Mucosa of descending colon (tissue), 3 donors: ENCODE measurements at regions not wholly inside any gene's neighbourhood (a gene's known extent, or its start where the extent isn't known, plus 50 kb on each side); places are given as distances from the start of the nearest gene placed in this dataset.
"Not testable (repeated sequence)": the region's sequence is repeated elsewhere in the genome, so short reads cannot be mapped to it uniquely, and the experiment has no call there.

ENCODE experiments used
- ATAC-seq: fragments of 200-7000 bp; cut with Tn5 transposase; one replicate; pipeline ENCODE4 v1.9.1; 2020; ENCODE audit warnings: mild to moderate bottlenecking, moderate library complexity
- DNase-seq, 3 donors: peaks; one replicate each; pipeline ENCODE4 v3.0.0-alpha.2; 2020
- H3K36me3 ChIP-seq: fragments of 200-600 bp; one replicate; pipeline ENCODE4 v1.8.0; 2021; ENCODE audit warnings: low read depth, mild to moderate bottlenecking
- H3K4me1 ChIP-seq: fragments of 200-600 bp; one replicate; pipeline ENCODE4 v1.8.0; 2021; ENCODE audit warnings: low read depth, mild to moderate bottlenecking
- H3K4me3 ChIP-seq: fragments of 200-600 bp; one replicate; pipeline ENCODE4 v1.8.0; 2021; ENCODE audit warnings: mild to moderate bottlenecking
- H3K9me3 ChIP-seq: fragments of 200-600 bp; one replicate; pipeline ENCODE4 v1.8.0; 2021; ENCODE audit warnings: mild to moderate bottlenecking
- intact Hi-C, 2 donors: fragments of 100-400 bp; cut with DNase I in 1 of 2; cut with micrococcal nuclease in 1 of 2; formaldehyde crosslinking; loops; one replicate each; pipeline versions ENCODE4 v1.11.0 to v1.11.1; 2022; cut with DNase I, micrococcal nuclease
- TF ChIP-seq, protein P1 (sequence below): fragments of 200-600 bp; IDR thresholded peaks from one replicate; pipeline ENCODE4 v1.8.0; 2022; ENCODE audit warnings: antibody characterized with exemption, mild to moderate bottlenecking
- donor health status: DM: no; HTN: no; CAD: no; lungs with moderate emphysema.
- donor health status: DM: no; HTN: no; CAD: no.
- donor health status: DM: no; HTN: yes; CAD: no.

DNA sequence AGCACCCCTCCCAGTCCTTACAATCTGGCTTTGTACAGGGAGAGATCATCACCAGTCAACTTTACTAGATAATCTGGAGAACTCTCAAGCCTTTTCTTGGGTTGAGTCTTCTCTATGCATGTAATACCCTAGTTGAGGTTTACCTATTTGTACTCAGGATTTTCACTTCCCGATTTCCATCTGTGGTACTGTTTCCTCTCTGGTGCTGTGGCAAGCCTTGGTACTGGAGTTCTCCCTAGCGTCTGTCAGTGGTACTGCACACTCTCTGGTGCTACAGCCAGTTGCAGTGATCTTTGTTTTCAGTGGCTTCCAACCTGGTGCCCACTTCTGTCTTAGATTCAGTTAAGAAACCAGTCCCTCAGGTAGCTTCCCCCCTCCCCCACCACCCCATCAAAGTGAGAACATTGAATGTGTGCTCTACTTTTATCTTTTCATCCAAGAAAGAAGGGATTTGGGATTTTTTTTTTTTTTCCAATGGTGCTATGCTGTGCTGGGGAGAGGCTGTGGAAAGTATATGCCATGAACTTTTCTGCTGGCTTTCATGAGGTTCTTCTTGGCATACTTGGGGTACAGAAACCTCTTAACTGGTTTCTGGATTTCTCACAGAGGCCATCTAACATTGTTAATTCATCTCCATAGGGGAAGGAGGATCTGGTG lies 69.4 kb upstream of the EVL start:
- Histone ChIP-seq H3K9me3 (no peaks in the 10 kb centered on the region), H3K36me3 (no peaks in the 10 kb centered on the region)

DNA sequence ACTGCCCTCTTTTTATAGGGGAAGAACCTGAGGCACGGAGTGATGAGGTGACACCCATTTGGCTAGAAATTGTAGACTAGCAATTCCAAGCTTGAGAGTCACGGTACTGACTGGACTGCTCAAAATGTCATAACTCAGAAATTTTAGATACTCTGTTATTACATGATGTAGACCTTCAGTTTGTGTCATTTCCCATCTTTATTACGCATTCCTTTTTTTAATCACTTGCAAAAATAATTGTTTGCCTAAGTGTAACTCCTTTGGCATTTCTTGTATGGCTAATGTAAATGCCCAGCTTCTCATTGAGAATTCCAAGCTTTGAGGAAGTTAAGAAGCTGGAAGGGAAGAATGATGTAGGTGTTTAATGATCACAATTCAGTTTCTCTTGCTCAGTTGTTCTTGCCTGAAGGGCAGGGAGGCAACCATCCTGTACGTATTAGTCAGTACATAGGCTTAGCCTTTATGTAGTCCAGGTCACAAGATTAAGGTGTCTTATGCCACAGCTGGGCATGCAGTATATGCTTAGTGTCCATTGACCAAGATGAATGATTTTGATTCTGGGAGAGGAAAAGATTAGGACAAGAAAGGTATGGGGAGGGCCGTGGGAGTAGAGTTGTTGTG lies 68.2 kb upstream of the EVL start:
- DNase-seq, result no peak
- Histone ChIP-seq H3K4me3 (no peak overlapping the region), H3K4me1 (no peaks in the 10 kb centered on the region), H3K36me3 (no peaks in the 10 kb centered on the region), H3K9me3 (no peaks in the 10 kb centered on the region)
- ATAC-seq, result no peak
- TF ChIP-seq, protein P1, sequence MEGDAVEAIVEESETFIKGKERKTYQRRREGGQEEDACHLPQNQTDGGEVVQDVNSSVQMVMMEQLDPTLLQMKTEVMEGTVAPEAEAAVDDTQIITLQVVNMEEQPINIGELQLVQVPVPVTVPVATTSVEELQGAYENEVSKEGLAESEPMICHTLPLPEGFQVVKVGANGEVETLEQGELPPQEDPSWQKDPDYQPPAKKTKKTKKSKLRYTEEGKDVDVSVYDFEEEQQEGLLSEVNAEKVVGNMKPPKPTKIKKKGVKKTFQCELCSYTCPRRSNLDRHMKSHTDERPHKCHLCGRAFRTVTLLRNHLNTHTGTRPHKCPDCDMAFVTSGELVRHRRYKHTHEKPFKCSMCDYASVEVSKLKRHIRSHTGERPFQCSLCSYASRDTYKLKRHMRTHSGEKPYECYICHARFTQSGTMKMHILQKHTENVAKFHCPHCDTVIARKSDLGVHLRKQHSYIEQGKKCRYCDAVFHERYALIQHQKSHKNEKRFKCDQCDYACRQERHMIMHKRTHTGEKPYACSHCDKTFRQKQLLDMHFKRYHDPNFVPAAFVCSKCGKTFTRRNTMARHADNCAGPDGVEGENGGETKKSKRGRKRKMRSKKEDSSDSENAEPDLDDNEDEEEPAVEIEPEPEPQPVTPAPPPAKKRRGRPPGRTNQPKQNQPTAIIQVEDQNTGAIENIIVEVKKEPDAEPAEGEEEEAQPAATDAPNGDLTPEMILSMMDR, result no peak
- intact Hi-C loops, result no loop called here

More for the DNA sequence above, 69.4 kb upstream of the EVL start:
- Histone ChIP-seq H3K4me3 (no peak overlapping the region), H3K4me1 (no peaks in the 10 kb centered on the region)
- intact Hi-C loops, result no loop called here
- TF ChIP-seq, protein P1, result peak; percentile 91
- DNase-seq (peak in 2 of 3 donors; percentile 44 to 91), ATAC-seq (peak; percentile 95)

DNA sequence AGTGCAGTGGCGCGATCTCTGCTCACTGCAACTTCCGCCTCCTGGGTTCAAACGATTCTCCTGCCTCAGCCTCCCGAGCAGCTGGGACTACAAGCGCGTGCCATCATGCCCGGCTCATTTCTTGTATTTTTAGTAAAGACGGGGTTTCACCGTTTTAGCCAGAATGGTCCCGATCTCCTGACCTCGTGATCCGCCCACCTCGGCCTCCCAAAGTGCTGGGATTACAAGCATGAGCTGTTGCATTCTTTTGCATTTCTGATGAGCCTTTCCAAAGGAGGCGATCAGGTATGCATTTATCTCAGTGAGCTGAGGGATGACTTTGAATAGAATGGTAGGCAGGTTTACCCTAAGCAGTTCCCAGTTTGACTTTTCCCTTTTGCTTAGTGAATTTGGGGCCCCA lies 64.8 kb upstream of the EVL start:
- H3K9me3 ChIP-seq, result peaks cover 12% of the 10 kb centered on the region
- H3K4me3 ChIP-seq, intact Hi-C loops, ATAC-seq, H3K4me1 ChIP-seq, DNase-seq, H3K36me3 ChIP-seq: not testable (repeated sequence)

DNA sequence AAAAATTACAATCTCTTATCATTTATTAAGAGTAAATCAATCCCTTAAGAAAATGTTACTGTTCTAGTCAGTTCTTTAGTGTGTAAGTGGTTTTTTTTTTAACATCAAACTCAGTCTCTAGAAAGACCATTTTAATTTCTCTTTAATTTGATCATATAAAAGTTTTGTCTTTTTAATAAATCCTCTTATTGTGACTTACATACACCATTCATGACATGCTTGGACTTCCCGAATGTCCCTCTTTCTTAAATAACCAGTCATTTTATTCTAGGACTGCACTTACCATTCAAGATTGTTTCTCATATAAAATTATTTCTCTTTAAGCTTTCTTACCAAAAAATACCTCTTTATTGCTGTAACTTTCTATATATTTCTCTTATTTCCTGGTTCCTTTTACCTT lies 60.8 kb upstream of the EVL start:
- no peaks in the 10 kb centered on the region for H3K4me1 ChIP-seq
- no peaks in the 10 kb centered on the region for H3K36me3 ChIP-seq
- intact Hi-C loops, result no loop called here
- ATAC-seq (no peak), DNase-seq (no peak)
- TF ChIP-seq, protein P1, result no peak
- peaks cover 12% of the 10 kb centered on the region for H3K9me3 ChIP-seq
- H3K4me3 ChIP-seq, result no peak overlapping the region

DNA sequence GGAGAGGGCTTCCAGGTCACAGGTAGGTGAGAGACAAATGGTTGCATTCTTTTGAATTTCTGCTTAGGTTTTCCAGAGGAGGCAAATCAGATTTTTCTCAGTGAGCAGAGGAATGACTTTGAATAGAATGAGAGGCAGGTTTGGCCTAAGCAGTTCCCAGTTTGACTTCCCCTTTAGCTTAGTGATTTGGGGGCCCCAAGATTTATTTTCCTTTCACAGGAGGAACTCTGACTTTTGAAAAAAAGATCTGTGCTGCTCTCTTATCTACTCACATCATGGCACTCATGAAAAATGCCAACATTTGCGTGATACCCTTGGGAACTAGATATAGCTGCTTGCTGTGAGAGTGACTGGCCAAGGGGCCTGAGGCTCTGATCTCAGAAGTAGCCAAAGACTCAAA lies 58.0 kb upstream of the EVL start:
- Histone ChIP-seq H3K4me1 (no peaks in the 10 kb centered on the region), H3K9me3 (peaks cover 12% of the 10 kb centered on the region), H3K4me3 (no peak overlapping the region), H3K36me3 (no peaks in the 10 kb centered on the region)
- DNase-seq (no peak), ATAC-seq (no peak)
- intact Hi-C loops, result no loop called here
- TF ChIP-seq, protein P1, result no peak

DNA sequence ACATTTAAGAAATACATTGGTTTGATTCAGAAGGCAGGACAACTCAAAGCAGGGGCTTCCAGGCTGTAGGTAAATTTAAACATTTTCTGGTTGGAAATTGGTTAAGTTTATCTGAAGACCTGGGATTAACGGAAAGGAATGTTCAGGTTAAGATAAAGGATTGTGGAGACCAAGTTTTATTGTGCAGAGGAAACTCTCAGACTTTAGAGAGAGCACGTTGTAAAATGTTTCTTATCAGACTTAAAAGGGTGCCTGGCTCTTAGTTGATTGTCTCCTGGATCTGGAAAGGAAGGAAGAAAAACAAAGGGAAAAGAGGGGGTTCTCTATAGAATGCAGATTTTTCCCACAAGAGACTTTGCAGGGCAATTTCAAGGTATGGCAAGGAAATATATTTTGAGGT lies 55.4 kb upstream of the EVL start:
- intact Hi-C loops, H3K4me3 ChIP-seq, H3K36me3 ChIP-seq, H3K9me3 ChIP-seq, H3K4me1 ChIP-seq, ATAC-seq, DNase-seq: not testable (repeated sequence)
